ENCODE measurements at regions not wholly inside any gene's neighbourhood (a gene's known extent, or its start where the extent isn't known, plus 50 kb on each side); places are given as distances from the start of the nearest gene placed in this dataset.

GRCh38 chr9:16025627-16026026, 472.8 kb downstream of the CCDC171 start:
- no peak for DNase-seq

GRCh38 chr9:16026886-16027285, 474.0 kb downstream of the CCDC171 start:
- no peak for DNase-seq

GRCh38 chr9:16028548-16028947, 475.7 kb downstream of the CCDC171 start:
- no peak for DNase-seq

- DNase-seq: no peak
Observed at GRCh38 chr9:16029046-16029615, 476.3 kb downstream of the CCDC171 start.

GRCh38 chr9:16029796-16030363, 477.0 kb downstream of the CCDC171 start:
- no peak for DNase-seq

- DNase-seq: no peak
Observed at GRCh38 chr9:16030528-16031185, 477.8 kb downstream of the CCDC171 start.

- DNase-seq: no peak
Observed at GRCh38 chr9:16031486-16031885, 478.6 kb downstream of the CCDC171 start.

- no peak for DNase-seq
Observed at GRCh38 chr9:16031971-16032370, 479.1 kb downstream of the CCDC171 start.

- no peak for DNase-seq
Observed at GRCh38 chr9:16032799-16033198, 480.0 kb downstream of the CCDC171 start.

- no peak for DNase-seq
Observed at GRCh38 chr9:16033253-16033652, 480.4 kb downstream of the CCDC171 start.

- no peak for DNase-seq
Observed at GRCh38 chr9:16033921-16034691, 481.3 kb downstream of the CCDC171 start.

GRCh38 chr9:16039218-16039987, 486.6 kb downstream of the CCDC171 start:
- DNase-seq: no peak

- DNase-seq: no peak
Observed at GRCh38 chr9:16039988-16040761, 487.3 kb downstream of the CCDC171 start.

GRCh38 chr9:16043756-16044578, 491.1 kb downstream of the CCDC171 start:
- DNase-seq: no peak

- DNase-seq: no peak
Observed at GRCh38 chr9:16044579-16044881, 491.7 kb downstream of the CCDC171 start.

- DNase-seq: no peak
Observed at GRCh38 chr9:16045651-16046280, 492.9 kb downstream of the CCDC171 start.

GRCh38 chr9:16046713-16047112, 493.9 kb downstream of the CCDC171 start:
- no peak for DNase-seq

GRCh38 chr9:16048129-16048528, 495.3 kb downstream of the CCDC171 start:
- DNase-seq: no peak

- no peak for DNase-seq
Observed at GRCh38 chr9:16052146-16052545, 499.3 kb downstream of the CCDC171 start.

GRCh38 chr9:16052757-16053530, 500.1 kb downstream of the CCDC171 start:
- no peak for DNase-seq

Measured in stimulated activated naive CD4-positive, alpha-beta T cell (primary cell).